Nephron progenitor cell (in vitro differentiated cells): ENCODE measurements at regions not wholly inside any gene's neighbourhood (a gene's known extent, or its start where the extent isn't known, plus 50 kb on each side); places are given as distances from the start of the nearest gene placed in this dataset.
"Not testable (repeated sequence)": the region's sequence is repeated elsewhere in the genome, so short reads cannot be mapped to it uniquely, and the experiment has no call there.

Experiments used
- DNase-seq: peaks from one replicate; pipeline ENCODE4 v3.0.0; 2021
- H3K27ac Mint-ChIP-seq: 2 replicates; pipeline ENCODE4 v1.8.0; 2021; ENCODE audit warnings: mild to moderate bottlenecking, moderate library complexity, mixed read lengths
- H3K27me3 Mint-ChIP-seq: 2 replicates; pipeline ENCODE4 v1.8.0; 2021; ENCODE audit warnings: mild to moderate bottlenecking, low read depth, mixed read lengths; ENCODE audit not compliant: poor library complexity
- H3K36me3 Mint-ChIP-seq: 2 replicates; pipeline ENCODE4 v1.8.0; 2021; ENCODE audit warnings: low read depth, mixed read lengths
- H3K4me1 Mint-ChIP-seq: 2 replicates; pipeline ENCODE4 v1.8.0; 2021; ENCODE audit warnings: mixed read lengths
- H3K4me3 Mint-ChIP-seq: 2 replicates; pipeline ENCODE4 v1.8.0; 2021; ENCODE audit warnings: mild to moderate bottlenecking, moderate library complexity, mixed read lengths
- H3K9me3 Mint-ChIP-seq: 2 replicates; pipeline ENCODE4 v1.8.0; 2021; ENCODE audit warnings: mild to moderate bottlenecking, moderate library complexity, mixed read lengths
- CTCF ChIP-seq: fragments of 200-600 bp; sonication (generic); IDR thresholded peaks from 2 replicates; pipeline ENCODE4 v1.5.0; 2021; ENCODE audit warnings: antibody characterized with exemption

GRCh38 chr17:52899235-52899634 lies 740.7 kb upstream of the CA10 start:
- no peak for DNase-seq
- Mint-ChIP-seq H3K27ac (no peak overlapping the region), H3K27me3 (no peaks in the 10 kb centered on the region), H3K4me1 (no peaks in the 10 kb centered on the region), H3K9me3 (no peaks in the 10 kb centered on the region), H3K36me3 (no peaks in the 10 kb centered on the region), H3K4me3 (no peak overlapping the region)
- no peak for TF ChIP-seq CTCF

GRCh38 chr17:52895272-52895671 lies 736.8 kb upstream of the CA10 start:
- Mint-ChIP-seq H3K36me3 (no peaks in the 10 kb centered on the region), H3K9me3 (no peaks in the 10 kb centered on the region), H3K4me3 (no peak overlapping the region), H3K27ac (no peak overlapping the region), H3K4me1 (no peaks in the 10 kb centered on the region), H3K27me3 (no peaks in the 10 kb centered on the region)
- DNase-seq: no peak
- no peak for TF ChIP-seq CTCF

GRCh38 chr17:52892334-52892733 lies 733.8 kb upstream of the CA10 start:
- Mint-ChIP-seq H3K4me1 (no peaks in the 10 kb centered on the region), H3K27ac (no peak overlapping the region), H3K9me3 (no peaks in the 10 kb centered on the region), H3K4me3 (no peak overlapping the region), H3K36me3 (no peaks in the 10 kb centered on the region), H3K27me3 (no peaks in the 10 kb centered on the region)
- no peak for DNase-seq
- TF ChIP-seq CTCF: no peak

GRCh38 chr17:52885882-52886281 lies 727.4 kb upstream of the CA10 start:
- peaks cover 4% of the 10 kb centered on the region for H3K9me3 Mint-ChIP-seq
- no peak for DNase-seq
- H3K4me1 Mint-ChIP-seq: peaks cover 5% of the 10 kb centered on the region
- no peak overlapping the region for H3K4me3 Mint-ChIP-seq
- no peaks in the 10 kb centered on the region for H3K36me3 Mint-ChIP-seq
- peaks cover 5% of the 10 kb centered on the region for H3K27me3 Mint-ChIP-seq
- TF ChIP-seq CTCF: no peak
- H3K27ac Mint-ChIP-seq: no peak overlapping the region

GRCh38 chr17:52883907-52884491 lies 725.5 kb upstream of the CA10 start:
- H3K9me3 Mint-ChIP-seq, DNase-seq, H3K4me3 Mint-ChIP-seq: not testable (repeated sequence)

GRCh38 chr17:52846767-52847166 lies 688.3 kb upstream of the CA10 start:
- H3K4me1 Mint-ChIP-seq: peaks cover 16% of the 10 kb centered on the region
- H3K36me3 Mint-ChIP-seq, H3K27me3 Mint-ChIP-seq, H3K9me3 Mint-ChIP-seq, H3K27ac Mint-ChIP-seq, DNase-seq, H3K4me3 Mint-ChIP-seq: not testable (repeated sequence)

More at GRCh38 chr17:52883907-52884491, 725.5 kb upstream of the CA10 start:
- not testable (repeated sequence) for H3K27me3 Mint-ChIP-seq, H3K36me3 Mint-ChIP-seq, H3K27ac Mint-ChIP-seq, H3K4me1 Mint-ChIP-seq

GRCh38 chr17:52841971-52842370 lies 683.5 kb upstream of the CA10 start:
- H3K9me3 Mint-ChIP-seq: no peaks in the 10 kb centered on the region
- H3K4me1 Mint-ChIP-seq: peaks cover 16% of the 10 kb centered on the region
- H3K27me3 Mint-ChIP-seq: no peaks in the 10 kb centered on the region
- no peak overlapping the region for H3K27ac Mint-ChIP-seq
- no peaks in the 10 kb centered on the region for H3K36me3 Mint-ChIP-seq
- DNase-seq: no peak
- no peak overlapping the region for H3K4me3 Mint-ChIP-seq
- TF ChIP-seq CTCF: no peak
